SK-N-SH (cell line): ENCODE measurements at regions not wholly inside any gene's neighbourhood (a gene's known extent, or its start where the extent isn't known, plus 50 kb on each side); places are given as distances from the start of the nearest gene placed in this dataset.

Source experiments
- CTCF ChIA-PET: fragments of 300-600, 350-600 bp; formaldehyde crosslinking; extraction: SDS; loops from one replicate; lab custom pipeline; 2021; lab: Yijun Ruan, JAX
- POLR2A ChIA-PET: fragments of 350-600 bp; sonication (Branson Sonifier 250); formaldehyde crosslinking; extraction: SDS; loops from one replicate; lab custom pipeline; 2020; ENCODE audit warnings: antibody characterized with exemption, inconsistent platforms; lab: Yijun Ruan, JAX
- DNase-seq: peaks from one replicate; pipeline ENCODE4 v3.0.0; 2012
- H2AFZ ChIP-seq: fragments of 200-600 bp; sonication (generic); 2 replicates; pipeline ENCODE4 v1.8.1; 2016; ENCODE audit warnings: antibody characterized with exemption, mild to moderate bottlenecking, low read depth
- H3F3A ChIP-seq: fragments of 200-600 bp; sonication (generic); replicated peaks from 2 replicates; pipeline ENCODE3; 2016; ENCODE audit warnings: antibody characterized with exemption, mild to moderate bottlenecking; ENCODE audit not compliant: insufficient read depth
- H3K27ac ChIP-seq, 2 experiments: fragments of 200-500 bp in 1 of 2; fragments of 200-600 bp in 1 of 2; sonication (Bioruptor generic) in 1 of 2; sonication (generic), shearing (Covaris generic) in 1 of 2; 2 replicates each; pipeline versions ENCODE4 v1.5.1 to v1.6.1; 2014 to 2016; ENCODE audit warnings: low read depth in 2 of 2, inconsistent platforms in 1 of 2, low read length in 1 of 2, mild to moderate bottlenecking in 1 of 2, mixed read lengths in 1 of 2
- H3K27me3 ChIP-seq: fragments of 200-600 bp; sonication (generic), shearing (Covaris generic); 2 replicates; pipeline ENCODE4 v1.6.1; 2016; ENCODE audit warnings: mixed run types; ENCODE audit not compliant: insufficient read depth
- H3K36me3 ChIP-seq, 2 experiments: fragments of 200-500 bp in 1 of 2; fragments of 200-600 bp in 1 of 2; sonication (Bioruptor generic) in 1 of 2; sonication (generic) in 1 of 2; replicated peaks in 1 of 2; 2 replicates each; pipeline versions ENCODE3 to v1.5.1; 2014 to 2016; ENCODE audit warnings: low read length in 1 of 2, mild to moderate bottlenecking in 1 of 2; ENCODE audit not compliant: insufficient read depth in 2 of 2, control insufficient read depth in 1 of 2
- H3K4me1 ChIP-seq, 2 experiments: fragments of 200-500 bp in 1 of 2; fragments of 200-600 bp in 1 of 2; sonication (Bioruptor generic) in 1 of 2; sonication (generic), shearing (Covaris generic) in 1 of 2; 2 replicates each; pipeline versions ENCODE4 v1.5.1 to v1.6.1; 2014 to 2016; ENCODE audit warnings: low read depth in 1 of 2, low read length in 1 of 2, mixed run types in 1 of 2; ENCODE audit not compliant: insufficient read depth in 2 of 2, control insufficient read depth in 1 of 2
- H3K4me2 ChIP-seq: fragments of 200-600 bp; sonication (generic), shearing (Covaris generic); 2 replicates; pipeline ENCODE4 v1.6.1; 2017; ENCODE audit warnings: mixed run types
- H3K4me3 ChIP-seq, 2 experiments: fragments of 200-500 bp in 1 of 2; fragments of 200-600 bp in 1 of 2; sonication (Bioruptor generic) in 1 of 2; sonication (generic), shearing (Covaris generic) in 1 of 2; 2 replicates each; pipeline versions ENCODE4 v1.5.1 to v1.8.1; 2014 to 2016; ENCODE audit warnings: low read depth in 2 of 2, inconsistent platforms in 1 of 2, low read length in 1 of 2, mild to moderate bottlenecking in 1 of 2, mixed read lengths in 1 of 2, moderate library complexity in 1 of 2
- H3K79me2 ChIP-seq: fragments of 200-600 bp; sonication (generic); 2 replicates; pipeline ENCODE4 v1.8.1; 2017; ENCODE audit warnings: mild to moderate bottlenecking; ENCODE audit not compliant: insufficient read depth
- H3K9ac ChIP-seq: fragments of 200-600 bp; sonication (generic); 2 replicates; pipeline ENCODE4 v1.6.1; 2017; ENCODE audit warnings: mixed run types
- H3K9me2 ChIP-seq: fragments of 200-600 bp; sonication (generic); 2 replicates; pipeline ENCODE4 v1.6.1; 2017; ENCODE audit warnings: mixed run types
- H3K9me3 ChIP-seq: fragments of 200-600 bp; sonication (generic); 2 replicates; pipeline ENCODE4 v1.6.1; 2017; ENCODE audit warnings: mixed run types, mild to moderate bottlenecking, moderate library complexity
- H4K20me1 ChIP-seq: fragments of 200-600 bp; sonication (generic); 2 replicates; pipeline ENCODE4 v1.6.1; 2017; ENCODE audit warnings: mild to moderate bottlenecking, mixed run types; ENCODE audit not compliant: insufficient read depth
- ELF1 ChIP-seq: IDR thresholded peaks from 2 replicates; pipeline ENCODE4 v1.4.0; 2012
- EP300 ChIP-seq, 2 experiments: IDR thresholded peaks; 2 replicates each; pipeline versions ENCODE4 v1.4.0 to v1.6.1; 2012; ENCODE audit warnings: borderline replicate concordance in 1 of 2, low read depth in 1 of 2, low read length in 1 of 2
- FOXJ3 ChIP-seq: sonication (generic); formaldehyde crosslinking; IDR thresholded peaks from 2 replicates; pipeline ENCODE4 v1.5.1; 2020; ENCODE audit warnings: mild to moderate bottlenecking, missing genetic modification reagents
- GABPA ChIP-seq: IDR thresholded peaks from 2 replicates; pipeline ENCODE4 v1.4.0; 2012; ENCODE audit warnings: low read depth, mild to moderate bottlenecking
- IRF3 ChIP-seq: fragments of 150-350 bp; IDR thresholded peaks from 2 replicates; pipeline ENCODE4 v1.6.1; 2016; ENCODE audit warnings: mild to moderate bottlenecking, low read depth, low read length
- MAX ChIP-seq: IDR thresholded peaks from 2 replicates; pipeline ENCODE4 v1.4.0; 2012; ENCODE audit warnings: low read depth
- NRF1 ChIP-seq: IDR thresholded peaks from 2 replicates; pipeline ENCODE4 v1.6.1; 2012; ENCODE audit warnings: low read depth, mild to moderate bottlenecking, low read length
- PBX3 ChIP-seq: IDR thresholded peaks from 2 replicates; pipeline ENCODE4; 2012
- POLR2AphosphoS5 ChIP-seq: IDR thresholded peaks from 2 replicates; pipeline ENCODE4 v1.6.1; 2012; ENCODE audit warnings: low read depth, low read length
- RCOR1 ChIP-seq: fragments of 150-350 bp; IDR thresholded peaks from 2 replicates; pipeline ENCODE4 v1.6.1; 2017; ENCODE audit warnings: antibody characterized with exemption, low read length
- SIN3A ChIP-seq: IDR thresholded peaks from 2 replicates; pipeline ENCODE4 v1.6.1; 2012; ENCODE audit warnings: low read depth, mild to moderate bottlenecking, low read length, moderate library complexity, borderline replicate concordance
- TAF1 ChIP-seq: IDR thresholded peaks from 2 replicates; pipeline ENCODE4 v1.6.1; 2012; ENCODE audit warnings: low read depth, mild to moderate bottlenecking, low read length, moderate library complexity, borderline replicate concordance
- TCF12 ChIP-seq: IDR thresholded peaks from 2 replicates; pipeline ENCODE4 v1.4.0; 2012
- TEAD4 ChIP-seq: IDR thresholded peaks from 2 replicates; pipeline ENCODE4 v1.4.0; 2012; ENCODE audit warnings: mild to moderate bottlenecking, borderline replicate concordance; ENCODE audit not compliant: insufficient read depth
- USF2 ChIP-seq: fragments of 150-350 bp; IDR thresholded peaks from 2 replicates; pipeline ENCODE4 v1.6.1; 2017; ENCODE audit warnings: antibody characterized with exemption, low read length, low read depth, borderline replicate concordance
- YY1 ChIP-seq: IDR thresholded peaks from 2 replicates; pipeline ENCODE4 v1.4.0; 2012; ENCODE audit warnings: low read depth, mild to moderate bottlenecking
- ZBTB33 ChIP-seq: IDR thresholded peaks from 2 replicates; pipeline ENCODE4 v1.4.0; 2012; ENCODE audit warnings: low read depth, borderline replicate concordance

- no peaks in the 10 kb centered on the region for H3K27me3 ChIP-seq
- H3F3A ChIP-seq: no peaks in the 10 kb centered on the region
- H3K4me3 ChIP-seq: no peak overlapping the region
- no peaks in the 10 kb centered on the region for H3K79me2 ChIP-seq
- no peaks in the 10 kb centered on the region for H3K9me3 ChIP-seq
- POLR2A ChIA-PET: no interaction called here
- H3K4me1 ChIP-seq: no peaks in the 10 kb centered on the region
- TF ChIP-seq PBX3 (no peak), YY1 (no peak), MAX (no peak), EP300 (IDR thresholded peaks at IDR 0.05; ENCODE audit: borderline replicate concordance in 1 of 2, low read depth in 1 of 2, low read length in 1 of 2) (no peak), TCF12 (no peak), IRF3 (no peak), ZBTB33 (no peak), ELF1 (no peak), SIN3A (no peak), GABPA (no peak), POLR2AphosphoS5 (no peak)
- no peak for DNase-seq
- no peak overlapping the region for H3K9ac ChIP-seq
- no peaks in the 10 kb centered on the region for H4K20me1 ChIP-seq
- no peaks in the 10 kb centered on the region for H3K36me3 ChIP-seq
- H3K4me2 ChIP-seq: no peak overlapping the region
- no peaks in the 10 kb centered on the region for H3K9me2 ChIP-seq
- H3K27ac ChIP-seq: no peak overlapping the region
- CTCF ChIA-PET: no interaction called here
- no peak overlapping the region for H2AFZ ChIP-seq
Observed at GRCh38 chr10:108003576-108003975, 839.1 kb upstream of the SORCS1 start.

GRCh38 chr10:108003061-108003460, 838.6 kb upstream of the SORCS1 start:
- Histone ChIP-seq H3F3A (no peaks in the 10 kb centered on the region), H3K27ac (no peak overlapping the region), H2AFZ (no peak overlapping the region), H3K79me2 (no peaks in the 10 kb centered on the region), H3K9me3 (no peaks in the 10 kb centered on the region), H3K4me3 (no peak overlapping the region), H3K9me2 (no peaks in the 10 kb centered on the region), H3K4me2 (no peak overlapping the region), H3K9ac (no peak overlapping the region), H3K4me1 (no peaks in the 10 kb centered on the region), H4K20me1 (no peaks in the 10 kb centered on the region), H3K36me3 (no peaks in the 10 kb centered on the region), H3K27me3 (no peaks in the 10 kb centered on the region)
- no peak for DNase-seq
- CTCF ChIA-PET: no interaction called here
- POLR2A ChIA-PET: no interaction called here
- no peak for TF ChIP-seq RCOR1
- no peak for TF ChIP-seq EP300 (IDR thresholded peaks at IDR 0.05; ENCODE audit: borderline replicate concordance in 1 of 2, low read depth in 1 of 2, low read length in 1 of 2)
- no peak for TF ChIP-seq ELF1
- no peak for TF ChIP-seq TEAD4
- TF ChIP-seq USF2: no peak
- no peak for TF ChIP-seq NRF1
- no peak for TF ChIP-seq SIN3A
- no peak for TF ChIP-seq TCF12
- no peak for TF ChIP-seq IRF3
- TF ChIP-seq MAX: no peak
- TF ChIP-seq FOXJ3 (CRISPR knock-in tag): no peak
- TF ChIP-seq TAF1: no peak
